ENCODE measurements at regions not wholly inside any gene's neighbourhood (a gene's known extent, or its start where the extent isn't known, plus 50 kb on each side); places are given as distances from the start of the nearest gene placed in this dataset.

- no peak for DNase-seq (ENCODE audit: low read depth)
- H3K4me3 ChIP-seq (ENCODE audit: control insufficient read depth, low read depth, low read length): no peak overlapping the region
- no peak for TF ChIP-seq CTCF (conservative IDR thresholded peaks at IDR 0.05; ENCODE audit: control insufficient read depth, insufficient read depth, low read depth, low read length)
Observed at GRCh38 chr4:27360131-27360530, 499.5 kb downstream of the STIM2 start.

- DNase-seq (ENCODE audit: low read depth): peak; percentile 82
- TF ChIP-seq CTCF (conservative IDR thresholded peaks at IDR 0.05; ENCODE audit: control insufficient read depth, insufficient read depth, low read depth, low read length): no peak
- H3K4me3 ChIP-seq (ENCODE audit: control insufficient read depth, low read depth, low read length): no peak overlapping the region
Observed at GRCh38 chr4:27360790-27361267, 500.2 kb downstream of the STIM2 start.

GRCh38 chr4:27364509-27364908 lies 503.9 kb downstream of the STIM2 start:
- TF ChIP-seq CTCF (conservative IDR thresholded peaks at IDR 0.05; ENCODE audit: control insufficient read depth, insufficient read depth, low read depth, low read length): no peak
- DNase-seq (ENCODE audit: low read depth): no peak
- no peak overlapping the region for H3K4me3 ChIP-seq (ENCODE audit: control insufficient read depth, low read depth, low read length)

- no peak for TF ChIP-seq CTCF (conservative IDR thresholded peaks at IDR 0.05; ENCODE audit: control insufficient read depth, insufficient read depth, low read depth, low read length)
Observed at GRCh38 chr4:27366104-27366823, 505.6 kb downstream of the STIM2 start.

GRCh38 chr4:27368781-27369180 lies 508.1 kb downstream of the STIM2 start:
- no peak overlapping the region for H3K4me3 ChIP-seq (ENCODE audit: control insufficient read depth, low read depth, low read length)
- DNase-seq (ENCODE audit: low read depth): peak; percentile 19
- no peak for TF ChIP-seq CTCF (conservative IDR thresholded peaks at IDR 0.05; ENCODE audit: control insufficient read depth, insufficient read depth, low read depth, low read length)

More at GRCh38 chr4:27366104-27366823, 505.6 kb downstream of the STIM2 start:
- no peak overlapping the region for H3K4me3 ChIP-seq (ENCODE audit: control insufficient read depth, low read depth, low read length)
- peak; percentile 87 for DNase-seq (ENCODE audit: low read depth)

GRCh38 chr4:27381815-27382214 lies 521.2 kb downstream of the STIM2 start:
- DNase-seq (ENCODE audit: low read depth): no peak
- no peak overlapping the region for H3K4me3 ChIP-seq (ENCODE audit: control insufficient read depth, low read depth, low read length)
- no peak for TF ChIP-seq CTCF (conservative IDR thresholded peaks at IDR 0.05; ENCODE audit: control insufficient read depth, insufficient read depth, low read depth, low read length)

All from fibroblast of mammary gland (primary cell).